Small intestine (tissue), 7 donors: ENCODE measurements at regions not wholly inside any gene's neighbourhood (a gene's known extent, or its start where the extent isn't known, plus 50 kb on each side); places are given as distances from the start of the nearest gene placed in this dataset.

Source experiments
- DNase-seq, 2 donors: peaks; one replicate each; pipeline versions ENCODE4 v3.0.0 to v3.0.0-alpha.2; 2013
- FAIRE-seq: peaks from 2 replicates; lab custom pipeline; 2012; peaks lifted over from hg19 to GRCh38; lab: Jason Lieb, UNC
- H3K27ac ChIP-seq, 3 donors: one replicate each; pipeline ENCODE4 v1.5.1; 2013; ENCODE audit warnings: low read length in 2 of 3, mild to moderate bottlenecking in 2 of 3, control low read depth in 1 of 3, inconsistent platforms in 1 of 3, low read depth in 1 of 3, moderate library complexity in 1 of 3
- H3K27me3 ChIP-seq, 3 donors: one replicate each; pipeline ENCODE4 v1.6.1; 2013; ENCODE audit warnings: low read length in 3 of 3, inconsistent platforms in 1 of 3; ENCODE audit not compliant: control insufficient read depth in 3 of 3, insufficient read depth in 3 of 3
- H3K36me3 ChIP-seq, 3 donors: one replicate each; pipeline ENCODE4 v1.6.1; 2013; ENCODE audit warnings: low read length in 3 of 3, inconsistent platforms in 1 of 3, low read depth in 1 of 3, mild to moderate bottlenecking in 1 of 3, moderate library complexity in 1 of 3; ENCODE audit not compliant: control insufficient read depth in 3 of 3, insufficient read depth in 2 of 3
- H3K4me1 ChIP-seq, 3 donors: one replicate each; pipeline ENCODE4 v1.6.1; 2013; ENCODE audit warnings: low read length in 2 of 3, inconsistent platforms in 1 of 3, low read depth in 1 of 3, mild to moderate bottlenecking in 1 of 3, moderate library complexity in 1 of 3; ENCODE audit not compliant: control insufficient read depth in 3 of 3, insufficient read depth in 2 of 3
- H3K4me3 ChIP-seq, 3 donors: one replicate each; pipeline ENCODE4 v1.5.1; 2013; ENCODE audit warnings: low read length in 3 of 3, control low read depth in 1 of 3, inconsistent platforms in 1 of 3, low read depth in 1 of 3, mild to moderate bottlenecking in 1 of 3, moderate library complexity in 1 of 3
- H3K9me3 ChIP-seq, 2 donors: one replicate each; pipeline ENCODE4 v1.6.1; 2013; ENCODE audit warnings: low read depth in 1 of 2, low read length in 1 of 2; ENCODE audit not compliant: control insufficient read depth in 2 of 2, insufficient read depth in 1 of 2
- WGBS, 3 donors: extraction: QIAGEN DNeasy Blood & Tissue Kit; methylation state at CpG; one replicate each; pipeline ENCODE4 v1.1.7; 2013; 5-methylcytosine and 5-hydroxymethylcytosine counted together
- donor health status: healthy with polysubstance abuse.
- donor health status: control.
- donor health status: control.
- donor health status: Bipolar disorder and iron deficiency.
- donor health status: healthy.

- no peak for FAIRE-seq
- no peak overlapping the region for H3K27ac ChIP-seq
- DNase-seq: no peak
- H3K36me3 ChIP-seq: no peaks in the 10 kb centered on the region
- 84 to 87% (median 84%) methylated on average over 2 of the region's 2 CpGs for WGBS, 3 donors
- no peak overlapping the region for H3K4me3 ChIP-seq
- H3K4me1 ChIP-seq: no peaks in the 10 kb centered on the region
- no peaks in the 10 kb centered on the region for H3K27me3 ChIP-seq
- no peaks in the 10 kb centered on the region for H3K9me3 ChIP-seq
Measured at GRCh38 chr3:107951126-107951525, 139.7 kb downstream of the CD47 start.

DNA sequence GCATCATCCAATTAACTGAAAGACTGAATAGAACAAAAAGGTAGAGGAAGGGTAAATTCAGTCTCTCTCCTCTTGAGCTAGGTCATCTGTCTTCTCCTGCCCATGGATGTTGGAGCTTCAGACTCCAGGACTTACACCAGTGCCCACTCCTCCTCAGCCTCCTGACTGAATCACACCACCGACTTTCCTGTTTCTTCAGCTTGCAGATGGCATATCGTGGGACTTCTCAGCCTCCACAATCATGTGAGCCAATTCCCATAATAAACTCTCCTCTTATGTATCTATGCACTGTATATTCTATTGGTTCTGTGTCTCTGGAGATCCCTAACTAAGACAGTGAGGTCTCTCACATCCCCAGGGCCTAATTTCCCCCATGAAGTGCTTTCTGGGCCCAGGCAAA lies 140.4 kb downstream of the CD47 start:
- Histone ChIP-seq H3K4me3 (no peak overlapping the region), H3K27ac (no peak overlapping the region), H3K36me3 (no peaks in the 10 kb centered on the region), H3K27me3 (no peaks in the 10 kb centered on the region), H3K4me1 (no peaks in the 10 kb centered on the region), H3K9me3 (no peaks in the 10 kb centered on the region)
- DNase-seq: no peak
- FAIRE-seq: no peak
- 94 to 95% (median 94%) methylated on average over 2 of the region's 2 CpGs for WGBS, 3 donors

- Histone ChIP-seq H3K27ac (no peak overlapping the region), H3K4me3 (no peak overlapping the region), H3K27me3 (no peaks in the 10 kb centered on the region), H3K9me3 (no peaks in the 10 kb centered on the region), H3K36me3 (no peaks in the 10 kb centered on the region), H3K4me1 (no peaks in the 10 kb centered on the region)
- DNase-seq (no peak), FAIRE-seq (no peak)
- 88 to 100% (median 94%) methylated on average over 3 of the region's 3 CpGs for WGBS, 3 donors
Measured at GRCh38 chr3:107949394-107949970, 141.3 kb downstream of the CD47 start.

- no peaks in the 10 kb centered on the region for H3K4me1 ChIP-seq
- H3K9me3 ChIP-seq: no peaks in the 10 kb centered on the region
- FAIRE-seq: no peak
- H3K4me3 ChIP-seq: no peak overlapping the region
- no peak for DNase-seq
- no peaks in the 10 kb centered on the region for H3K36me3 ChIP-seq
- H3K27ac ChIP-seq: no peak overlapping the region
- H3K27me3 ChIP-seq: no peaks in the 10 kb centered on the region
Measured at GRCh38 chr3:107947203-107947602, 143.6 kb downstream of the CD47 start.

DNA sequence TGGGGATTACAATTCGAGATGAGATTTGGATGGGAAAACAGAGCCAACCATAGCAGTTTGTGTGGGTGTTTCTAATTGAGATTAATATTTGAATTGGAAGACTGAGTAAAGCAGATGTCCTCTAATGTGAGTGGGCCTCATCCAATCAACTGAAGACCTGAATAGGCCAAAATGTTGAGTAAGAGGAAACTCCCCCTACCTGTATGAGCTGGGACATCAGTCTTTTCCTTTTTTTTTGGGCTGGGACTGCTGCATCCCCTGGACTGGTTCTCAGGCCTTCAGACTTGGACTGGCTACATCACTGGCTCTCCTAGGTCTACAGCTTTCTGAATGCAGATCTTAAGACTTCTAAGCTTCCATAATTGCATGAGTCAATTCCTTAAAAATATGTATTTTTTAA lies 144.1 kb downstream of the CD47 start:
- no peak overlapping the region for H3K27ac ChIP-seq
- DNase-seq (no peak), FAIRE-seq (no peak)
- H3K36me3 ChIP-seq: no peaks in the 10 kb centered on the region
- no peaks in the 10 kb centered on the region for H3K4me1 ChIP-seq
- no peak overlapping the region for H3K4me3 ChIP-seq
- H3K27me3 ChIP-seq: no peaks in the 10 kb centered on the region
- WGBS, 3 donors: 84 to 96% (median 89%) methylated on average over 1 of the region's 1 CpG
- H3K9me3 ChIP-seq: no peaks in the 10 kb centered on the region

DNA sequence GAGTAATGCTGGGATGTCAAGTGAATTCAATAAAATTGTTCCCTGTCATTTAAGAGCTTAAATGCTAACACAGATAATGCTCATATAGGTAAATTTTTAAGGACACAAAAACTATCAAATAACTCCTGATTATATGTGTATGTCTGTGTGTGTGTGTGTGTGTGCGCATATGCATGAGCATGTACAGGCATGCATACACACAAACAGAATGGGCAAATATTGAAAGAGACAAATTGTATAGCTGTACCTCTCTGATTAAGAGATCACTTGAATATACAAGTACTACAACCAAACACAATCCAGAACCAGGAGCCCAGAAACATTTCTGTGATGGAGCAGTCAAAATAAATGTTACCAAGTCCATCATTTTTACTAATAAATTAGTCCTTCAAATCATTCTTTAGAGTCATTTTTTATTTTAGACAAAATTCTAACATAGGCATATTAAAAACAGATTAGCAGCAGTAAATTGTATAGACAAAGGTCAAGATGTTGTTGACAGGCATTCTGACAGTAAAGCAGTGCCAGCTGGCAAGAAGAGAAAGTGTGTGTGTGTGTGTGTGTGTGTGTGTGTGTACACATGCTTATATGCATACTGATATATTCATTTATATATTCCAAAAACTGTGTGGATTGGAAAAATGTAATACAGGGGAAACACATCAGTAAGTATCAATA lies 145.3 kb downstream of the CD47 start:
- Histone ChIP-seq H3K27ac (no peak overlapping the region), H3K27me3 (no peaks in the 10 kb centered on the region), H3K9me3 (no peaks in the 10 kb centered on the region), H3K36me3 (no peaks in the 10 kb centered on the region), H3K4me1 (no peaks in the 10 kb centered on the region), H3K4me3 (no peak overlapping the region)
- no peak for FAIRE-seq
- DNase-seq: no peak
- 92 to 100% (median 98%) methylated on average over 1 of the region's 1 CpG for WGBS, 3 donors

- Histone ChIP-seq H3K27me3 (no peaks in the 10 kb centered on the region), H3K9me3 (no peaks in the 10 kb centered on the region), H3K36me3 (no peaks in the 10 kb centered on the region), H3K4me3 (no peak overlapping the region), H3K27ac (no peak overlapping the region), H3K4me1 (no peaks in the 10 kb centered on the region)
- 86 to 91% (median 90%) methylated on average over 5 of the region's 5 CpGs for WGBS, 3 donors
- DNase-seq (no peak), FAIRE-seq (no peak)
Measured at GRCh38 chr3:107943786-107944523, 146.9 kb downstream of the CD47 start.

DNA sequence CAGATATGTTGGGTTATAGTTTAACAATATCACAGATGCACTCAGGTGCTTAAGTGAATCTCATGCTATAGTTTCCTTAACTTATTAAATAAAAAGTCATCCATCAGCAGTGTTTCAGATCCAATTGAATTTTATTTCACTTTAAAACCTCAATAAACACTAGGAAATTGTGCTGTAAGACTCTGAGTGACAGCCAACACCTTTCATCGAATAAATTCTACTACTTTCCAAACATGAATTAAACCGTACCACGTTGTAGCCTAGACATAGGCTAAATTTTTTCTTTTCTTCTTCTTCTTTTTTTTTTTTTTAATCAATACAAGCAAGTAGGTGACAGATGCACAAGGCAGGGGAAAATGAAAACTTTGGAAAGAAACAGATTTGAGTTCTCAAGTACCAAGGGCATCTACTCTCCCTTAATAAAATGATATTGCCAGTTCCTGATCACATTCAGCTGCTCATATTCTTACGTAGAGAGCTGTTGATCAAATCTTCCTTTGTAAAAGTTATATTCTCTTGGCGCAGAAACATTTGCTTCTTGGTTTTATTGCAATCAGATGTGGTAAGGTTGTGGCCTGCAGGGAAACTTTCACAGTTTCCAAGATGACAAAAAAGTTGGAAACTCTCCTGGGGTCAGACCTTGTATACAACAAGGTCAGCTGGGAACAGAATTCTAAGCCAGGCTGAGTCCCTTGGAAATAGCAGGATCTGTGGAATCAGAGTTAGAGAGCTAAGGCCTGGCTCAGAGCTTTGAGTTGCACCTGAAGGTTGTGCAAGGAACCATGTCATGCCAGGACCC lies 147.7 kb downstream of the CD47 start:
- H3K27ac ChIP-seq: no peak overlapping the region
- FAIRE-seq: no peak

More for the DNA sequence above, 147.7 kb downstream of the CD47 start:
- WGBS, 3 donors: 84 to 94% (median 90%) methylated on average over 5 of the region's 5 CpGs
- Histone ChIP-seq H3K36me3 (no peaks in the 10 kb centered on the region), H3K4me3 (no peak overlapping the region), H3K4me1 (no peaks in the 10 kb centered on the region), H3K9me3 (no peaks in the 10 kb centered on the region), H3K27me3 (no peaks in the 10 kb centered on the region)
- DNase-seq: no peak
